ENCODE measurements at regions not wholly inside any gene's neighbourhood (a gene's known extent, or its start where the extent isn't known, plus 50 kb on each side); places are given as distances from the start of the nearest gene placed in this dataset.

- TF ChIP-seq CEBPB (IDR thresholded peaks at IDR 0.05; ENCODE audit: low read depth, low read length), result peak; percentile 3; the same call in 1 of the 2 replicates
- peak; percentile 95 for TF ChIP-seq RCOR1 (IDR thresholded peaks at IDR 0.05; ENCODE audit: insufficient replicate concordance, low read length)
- TF ChIP-seq CHD1 (IDR thresholded peaks at IDR 0.05; ENCODE audit: low read depth, low read length), result no peak; the same call in 1 of the 2 replicates
- TF ChIP-seq POLR2A (IDR thresholded peaks at IDR 0.05; ENCODE audit: low read depth, low read length), result peak; percentile 49; the same call in 1 of the 2 replicates
These were observed 99.4 kb upstream of the BLID start (continued) for GRCh38 chr11:122215244-122215992.

DNA sequence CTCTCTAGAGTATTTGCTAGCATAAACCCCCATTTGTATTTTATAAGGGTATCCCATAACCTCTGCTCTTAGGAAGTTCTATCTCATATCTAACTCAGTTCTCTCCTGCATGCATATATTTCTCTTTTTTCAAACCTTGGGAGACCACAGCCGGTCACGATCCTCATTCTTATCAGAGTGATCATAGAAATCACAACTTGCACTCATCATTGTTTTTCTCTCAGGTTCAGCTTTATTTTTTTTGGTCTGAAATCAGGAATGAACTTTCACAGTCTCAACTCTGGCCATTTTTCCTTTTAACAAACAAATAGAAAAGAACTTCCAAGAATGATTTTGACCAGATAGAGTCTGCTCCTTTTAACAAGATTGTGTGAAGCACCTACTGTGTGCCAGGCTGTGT lies 98.6 kb upstream of the BLID start:
- POLR2A ChIA-PET (ENCODE audit: unreplicated experiment), result interaction anchor here (0.6 to 1.3 kb wide), 5 partner anchors 11 to 569 kb away, joined by 3 to 6 read pairs (median 4); no protein-coding TSS in a partner anchor
- ATAC-seq (ENCODE audit: low read depth), result peak; percentile 6
- peak; percentile 76 for DNase-seq
- H3K4ac ChIP-seq (ENCODE audit: low read depth, low read length), result peak overlapping the region; percentile 90
- 0% methylated on average over 2 of the region's 2 CpGs; no CpG with 5 or more reads in 1 of the 2 experiments for WGBS, 2 experiments (ENCODE audit: extremely low coverage in 2 of 2, insufficient read length in 1 of 2)
- H3K4me2 ChIP-seq (ENCODE audit: low read depth, low read length), result peak overlapping the region; percentile 39; the same call in 1 of the 2 replicates
- H3K23ac ChIP-seq (ENCODE audit: low read depth, low read length), result peak overlapping the region; percentile 89
- H2AFZ ChIP-seq (replicated peaks; ENCODE audit: low read length, poor library complexity), result no peak overlapping the region
- peak overlapping the region; percentile 88 for H2BK20ac ChIP-seq (ENCODE audit: low read depth, low read length)
- H3K36me3 ChIP-seq (ENCODE audit: control insufficient read depth, insufficient read depth, low read length), result 0 out of 2 replicates have a peak, but pooled peaks cover 3% of the 10 kb centered on the region
- no peak for TF ChIP-seq USF2 (IDR thresholded peaks at IDR 0.05; ENCODE audit: low read depth, low read length)
- no peak for TF ChIP-seq RFX5 (IDR thresholded peaks at IDR 0.05; ENCODE audit: low read depth, low read length)
- TF ChIP-seq MAFK (IDR thresholded peaks at IDR 0.05; ENCODE audit: low read depth, low read length), result no peak
- no peak for TF ChIP-seq CTCF (conservative IDR thresholded peaks at IDR 0.05; ENCODE audit: low read depth, low read length)
- TF ChIP-seq RCOR1 (IDR thresholded peaks at IDR 0.05; ENCODE audit: insufficient replicate concordance, low read length), result peak; percentile 6
- TF ChIP-seq BHLHE40 (IDR thresholded peaks at IDR 0.05; ENCODE audit: low read depth, low read length), result peak; percentile 80
- peak overlapping the region; percentile 61 for H3K27ac ChIP-seq (ENCODE audit: insufficient read depth, low read length)
- no peaks in the 10 kb centered on the region for H3K9me3 ChIP-seq (ENCODE audit: control insufficient read depth, insufficient read depth, low read length)
- peaks cover 11% of the 10 kb centered on the region for H3K9me1 ChIP-seq (ENCODE audit: insufficient read depth, low read length)
- CTCF ChIA-PET, result interaction anchor here (0.6 to 3.4 kb wide), 5 partner anchors 10 to 545 kb away, joined by 3 to 17 read pairs (median 4); no protein-coding TSS in a partner anchor
- dilution Hi-C loops (cut with HindIII; ENCODE audit: low sequenced_read_pairs, unreplicated experiment) (no loop called here), intact Hi-C loops (cut with micrococcal nuclease) (loop anchor here (2.0 kb wide), 4 partner anchors 78 to 282 kb away; no protein-coding TSS in a partner anchor), in situ Hi-C loops (cut with MboI; ENCODE audit: low sequenced_read_pairs) (loop anchor here (25.0 kb wide), 1 partner anchor 902 kb away; no protein-coding TSS in a partner anchor)
- H3K14ac ChIP-seq (replicated peaks; ENCODE audit: low read depth, low read length), result peak overlapping the region; percentile 88
- H4K91ac ChIP-seq (ENCODE audit: insufficient read depth, low read depth, low read length), result peak overlapping the region; percentile 97
- peak overlapping the region; percentile 93 for H2AK5ac ChIP-seq (ENCODE audit: low read depth, low read length)
- H4K8ac ChIP-seq (ENCODE audit: low read depth in 2 of 2, low read length in 2 of 2), result peak overlapping the region; percentile 70 to 89
- H2BK5ac ChIP-seq (ENCODE audit: low read depth, low read length, poor library complexity, severe bottlenecking), result peak overlapping the region; percentile 95
- peak overlapping the region; percentile 92 for H4K5ac ChIP-seq (ENCODE audit: low read depth, low read length)
- peak overlapping the region; percentile 95 for H2BK120ac ChIP-seq (ENCODE audit: low read depth, low read length)
- peak overlapping the region; percentile 83 for H3K56ac ChIP-seq (ENCODE audit: extremely low read depth, insufficient read depth, low read length)
- H3K18ac ChIP-seq (ENCODE audit: low read depth, low read length), result peak overlapping the region; percentile 99
- BruUV-seq (replicated peaks), result no TSS peak
- H3K79me1 ChIP-seq (ENCODE audit: low read depth in 1 of 2, low read length in 2 of 2), result peaks cover 14 to 35% of the 10 kb centered on the region in 2 experiments
- H3K4me3 ChIP-seq (ENCODE audit: insufficient read depth, low read depth, low read length), result no peak overlapping the region
- H4K20me1 ChIP-seq (ENCODE audit: insufficient read depth, low read length), result no peaks in the 10 kb centered on the region
- peak overlapping the region; percentile 83; the same call in 1 of the 3 replicates for H2BK15ac ChIP-seq (ENCODE audit: low read depth, low read length)
- H2AK9ac ChIP-seq (replicated peaks; ENCODE audit: low read depth, low read length, poor library complexity), result no peak overlapping the region
- H3K27me3 ChIP-seq (ENCODE audit: control insufficient read depth, insufficient read depth, low read length), result no peaks in the 10 kb centered on the region
- H3K9ac ChIP-seq (ENCODE audit: low read depth, low read length), result peak overlapping the region; percentile 80
- H3K4me1 ChIP-seq (ENCODE audit: control insufficient read depth, insufficient read depth, low read length), result peaks cover 25% of the 10 kb centered on the region
